Endometrium (tissue), 2 donors: ENCODE measurements at regions not wholly inside any gene's neighbourhood (a gene's known extent, or its start where the extent isn't known, plus 50 kb on each side); places are given as distances from the start of the nearest gene placed in this dataset.
A peak's percentile ranks its signal among the peaks of the same experiment; 100 is the strongest.

ENCODE experiments used
- FAIRE-seq: peaks from 2 replicates; lab custom pipeline; 2012; peaks lifted over from hg19 to GRCh38; lab: Jason Lieb, UNC
- donor health status: control.
- donor health status: control.

DNA sequence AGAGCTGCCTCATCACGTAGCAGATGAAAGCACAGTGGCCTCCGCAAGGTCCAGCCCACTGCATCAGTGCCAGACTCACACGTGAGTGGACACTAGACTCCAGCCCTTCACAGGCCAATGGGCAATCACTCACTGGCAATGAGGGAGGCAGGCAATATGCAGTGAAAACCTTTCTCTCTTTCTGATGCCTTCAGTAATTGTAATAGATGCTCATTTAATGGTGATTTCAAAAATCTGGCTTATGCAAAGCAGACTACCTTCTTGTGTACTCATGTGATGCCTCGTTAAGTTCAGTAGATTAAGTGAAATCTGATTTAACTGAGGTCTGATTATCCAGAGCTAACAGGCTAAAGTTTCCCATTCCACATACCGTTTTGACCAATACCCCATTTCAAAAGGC lies 546.9 kb downstream of the MIAT start:
- no peak for FAIRE-seq

DNA sequence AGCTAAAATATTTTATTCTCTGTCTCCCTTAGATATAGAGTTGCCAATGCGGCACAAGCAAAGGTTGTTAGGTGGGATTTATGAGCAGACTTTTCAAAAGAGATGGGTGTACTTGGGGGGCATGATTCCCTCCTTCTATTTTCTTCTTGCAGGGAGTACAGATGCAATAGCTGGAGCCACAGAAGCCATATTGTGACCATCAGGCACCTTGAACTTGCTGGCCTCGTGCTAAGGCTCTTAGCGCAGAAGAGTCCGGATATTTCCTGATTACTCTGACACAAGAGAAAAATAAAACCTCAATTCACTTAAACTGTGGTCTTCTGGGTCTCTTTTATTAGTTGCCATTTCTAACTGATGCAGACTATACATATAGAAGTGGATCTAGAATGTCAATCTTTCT lies 547.4 kb downstream of the MIAT start:
- no peak for FAIRE-seq

DNA sequence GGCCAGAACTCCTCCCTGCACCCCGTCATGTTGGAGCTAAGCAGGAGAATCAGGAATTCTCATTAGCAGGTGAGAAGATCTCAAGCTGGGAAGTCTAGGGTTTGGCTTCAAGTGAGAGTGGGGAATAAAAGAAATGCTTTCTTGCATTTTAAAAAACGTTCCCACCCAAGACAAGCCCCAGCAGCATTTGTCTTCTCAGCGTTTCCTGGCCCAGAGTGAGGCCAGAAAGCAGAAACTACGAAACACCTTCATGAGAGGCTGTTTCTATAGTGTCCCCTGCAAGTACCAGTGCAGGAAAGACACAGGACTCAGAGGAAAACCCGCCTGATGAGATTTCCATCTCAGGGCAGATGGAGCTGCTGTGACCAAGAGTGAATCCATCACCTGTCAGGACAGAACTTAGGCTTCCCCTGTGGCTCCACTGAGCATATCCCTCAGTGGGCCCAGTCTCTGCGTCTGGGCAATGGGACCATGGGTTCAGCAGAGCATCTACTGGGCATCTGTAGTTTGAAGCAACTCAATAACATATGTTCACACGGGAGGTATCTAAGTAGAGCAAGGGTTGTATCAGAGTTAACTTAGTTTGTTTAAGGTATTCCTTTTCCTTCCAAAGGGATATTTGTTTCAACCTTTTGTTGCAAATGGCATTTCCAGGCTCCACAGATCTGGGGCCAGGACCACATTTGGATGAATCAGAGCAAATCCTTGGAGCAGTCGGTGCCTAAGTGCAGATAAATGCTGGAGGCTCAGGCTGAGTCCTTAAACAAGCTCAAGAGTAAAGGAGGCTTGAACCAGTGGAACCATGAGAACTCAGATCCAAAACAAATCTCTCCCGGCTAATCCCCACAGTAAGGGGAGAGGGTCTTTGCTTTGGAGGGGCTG lies 548.3 kb downstream of the MIAT start:
- FAIRE-seq = no peak

DNA sequence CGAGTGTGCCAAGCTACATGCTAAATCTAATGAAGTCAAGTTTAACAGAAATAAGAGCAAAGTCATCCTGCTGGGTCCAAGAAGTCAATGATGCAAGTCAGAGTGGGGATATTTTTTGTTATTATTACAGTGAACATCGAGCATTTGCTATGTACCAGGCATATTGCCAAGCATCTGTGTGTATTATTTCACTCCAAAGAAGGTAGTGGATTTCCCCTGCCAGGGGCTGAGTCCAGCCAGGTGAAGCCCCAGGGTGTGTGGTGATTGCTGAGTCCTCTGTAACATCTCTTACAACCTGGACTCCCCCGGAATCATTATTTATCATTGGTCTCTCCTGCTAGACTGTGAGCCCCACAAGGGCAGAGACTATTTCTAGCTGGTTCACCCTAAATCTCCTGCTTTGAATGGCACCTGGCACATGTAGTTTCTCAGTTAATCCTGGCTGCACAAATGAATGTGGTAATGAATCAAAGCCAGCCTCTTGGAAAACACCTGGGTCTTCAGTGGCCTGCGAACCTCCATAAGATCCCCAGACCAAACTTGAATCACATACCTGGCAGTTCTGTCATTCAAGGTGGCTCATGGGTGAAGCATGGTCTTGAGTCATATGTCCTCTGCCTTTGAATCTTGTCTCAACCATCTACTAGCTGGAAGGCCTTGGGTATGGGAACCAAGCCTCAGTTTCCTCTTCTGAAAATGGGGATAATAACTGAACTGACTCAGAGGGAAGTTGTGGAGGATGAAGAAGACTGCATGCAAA lies 549.2 kb downstream of the MIAT start:
- no peak for FAIRE-seq

DNA sequence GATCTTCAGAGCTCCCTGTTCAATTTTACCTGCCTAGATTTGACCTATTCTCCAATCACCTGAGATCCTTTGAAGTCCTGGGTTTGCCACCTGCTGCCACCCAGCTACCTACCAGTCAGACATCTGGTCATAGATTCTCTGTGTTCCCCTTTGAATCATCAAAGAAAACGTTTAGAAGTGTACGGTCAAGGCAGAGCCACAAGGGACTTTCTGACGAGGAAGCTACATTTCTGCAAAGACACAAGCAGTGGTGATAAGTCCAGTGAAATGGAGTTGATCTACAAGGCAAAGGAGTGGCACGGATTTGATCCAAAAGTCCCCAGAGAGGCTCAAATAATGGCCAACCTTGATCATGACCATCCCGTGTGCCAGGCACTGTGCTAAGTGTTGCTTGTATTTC lies 549.9 kb downstream of the MIAT start:
- FAIRE-seq = no peak

DNA sequence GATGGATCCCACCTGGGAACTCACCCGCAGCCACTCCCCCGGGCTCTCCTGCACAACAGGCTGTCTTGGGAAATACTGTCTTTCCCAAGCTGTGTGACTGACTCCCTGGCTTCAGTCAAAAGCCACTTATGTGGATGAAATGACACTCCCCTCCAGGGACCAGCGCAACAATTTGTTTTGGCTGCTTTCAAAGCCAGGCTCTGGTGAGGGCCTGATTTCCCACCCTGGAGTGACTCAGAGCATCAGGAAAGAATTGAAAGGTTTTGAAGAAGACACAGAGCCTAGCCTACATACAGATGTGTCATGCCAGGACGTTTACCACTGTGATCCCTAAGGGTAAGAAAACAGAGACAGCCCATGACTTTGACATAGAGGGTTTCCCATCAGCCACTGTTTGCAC lies 550.5 kb downstream of the MIAT start:
- FAIRE-seq = no peak

DNA sequence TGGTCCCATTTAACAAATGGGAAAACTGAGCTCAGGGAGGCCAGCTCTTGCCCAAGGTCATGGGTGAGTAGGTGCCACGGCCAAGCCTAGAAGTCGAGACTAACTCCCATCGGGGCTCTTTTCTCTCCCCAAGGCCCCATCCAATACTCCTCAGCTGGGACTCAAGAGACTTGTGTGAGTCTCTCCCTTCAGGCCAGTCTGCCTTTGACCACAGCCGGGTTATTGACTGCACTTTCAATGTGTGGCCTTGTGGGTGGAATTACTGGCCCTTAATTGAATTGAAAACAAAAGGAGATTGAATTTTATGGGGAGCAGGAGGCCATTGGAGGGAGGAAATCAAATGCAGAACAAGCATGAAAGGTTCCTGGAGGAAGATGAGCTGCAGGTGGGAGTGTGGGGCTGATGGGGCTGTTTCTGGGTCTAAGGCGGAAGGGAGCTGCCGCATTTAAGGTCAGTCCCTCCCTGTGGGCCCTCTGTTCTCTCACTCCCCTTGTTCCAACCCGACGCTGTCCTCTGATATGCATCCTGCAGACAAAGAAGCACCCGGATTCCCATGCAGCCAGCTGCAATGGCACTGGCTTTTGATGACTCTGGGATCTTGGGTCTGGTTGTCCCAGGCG lies 552.8 kb downstream of the MIAT start:
- FAIRE-seq = peak; percentile 83

DNA sequence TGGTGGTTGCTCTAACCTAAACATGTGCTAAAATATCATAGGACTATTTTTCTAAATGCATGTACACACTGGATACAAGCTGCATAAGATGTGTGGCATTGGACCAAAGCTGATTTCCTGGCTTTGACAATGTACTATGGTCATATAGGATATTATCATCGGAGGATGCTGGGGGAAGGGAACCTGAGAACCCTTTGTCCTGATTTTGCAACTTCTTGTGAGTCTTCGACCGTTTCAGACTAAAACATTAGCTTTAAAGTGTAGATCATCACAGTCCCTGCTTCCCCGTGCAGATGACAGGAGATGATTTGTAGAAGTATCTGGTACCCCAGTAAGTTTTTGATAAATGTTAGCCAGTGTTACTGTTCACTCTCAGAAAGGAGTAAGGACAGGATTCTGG lies 554.7 kb downstream of the MIAT start:
- no peak for FAIRE-seq

DNA sequence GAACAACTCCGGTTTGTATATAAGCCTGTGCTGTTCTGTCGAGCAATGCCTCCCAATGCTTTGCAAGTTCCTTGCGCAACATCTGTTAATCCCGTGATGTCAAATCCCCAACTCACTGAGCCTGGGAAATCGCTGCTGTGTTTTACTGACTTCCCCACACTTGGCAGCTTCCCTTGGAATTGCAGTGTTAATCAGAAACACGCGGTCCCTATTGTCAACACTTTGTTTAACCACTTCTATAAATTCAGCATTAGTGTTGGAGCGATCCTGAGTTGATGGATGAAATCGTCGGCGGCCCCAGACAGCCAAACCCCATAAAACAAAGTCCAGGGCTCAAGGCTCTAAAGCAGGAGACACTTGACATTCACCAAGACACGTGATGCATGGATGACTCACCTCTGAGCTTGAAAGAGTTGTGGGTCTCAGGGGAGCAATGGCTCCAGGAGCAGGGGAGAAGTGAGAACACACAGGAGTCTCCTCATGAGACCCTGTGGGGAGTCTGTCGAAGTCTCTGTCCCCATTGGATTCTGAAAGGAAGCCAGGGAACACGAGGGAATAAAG lies 555.3 kb downstream of the MIAT start:
- FAIRE-seq = peak; percentile 96

DNA sequence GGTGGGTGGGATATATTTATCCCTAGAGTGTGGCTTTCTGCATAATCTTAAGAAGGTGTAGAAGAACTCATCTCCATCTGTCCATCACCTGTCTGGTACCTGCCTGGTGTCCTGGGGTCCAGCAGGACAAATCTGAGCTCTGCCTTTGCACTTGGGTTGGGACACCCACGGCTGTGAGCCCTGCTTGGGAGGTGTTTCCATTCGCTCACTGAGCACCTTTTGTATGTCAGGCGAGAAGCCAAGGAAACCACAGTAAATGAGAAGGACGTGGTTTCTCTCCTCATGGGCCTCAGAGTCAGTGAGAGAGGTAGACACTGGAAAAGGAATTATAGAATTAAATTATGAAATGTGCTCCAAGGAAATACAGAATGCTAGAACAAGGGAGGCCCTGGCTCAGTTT lies 555.9 kb downstream of the MIAT start:
- FAIRE-seq = no peak

DNA sequence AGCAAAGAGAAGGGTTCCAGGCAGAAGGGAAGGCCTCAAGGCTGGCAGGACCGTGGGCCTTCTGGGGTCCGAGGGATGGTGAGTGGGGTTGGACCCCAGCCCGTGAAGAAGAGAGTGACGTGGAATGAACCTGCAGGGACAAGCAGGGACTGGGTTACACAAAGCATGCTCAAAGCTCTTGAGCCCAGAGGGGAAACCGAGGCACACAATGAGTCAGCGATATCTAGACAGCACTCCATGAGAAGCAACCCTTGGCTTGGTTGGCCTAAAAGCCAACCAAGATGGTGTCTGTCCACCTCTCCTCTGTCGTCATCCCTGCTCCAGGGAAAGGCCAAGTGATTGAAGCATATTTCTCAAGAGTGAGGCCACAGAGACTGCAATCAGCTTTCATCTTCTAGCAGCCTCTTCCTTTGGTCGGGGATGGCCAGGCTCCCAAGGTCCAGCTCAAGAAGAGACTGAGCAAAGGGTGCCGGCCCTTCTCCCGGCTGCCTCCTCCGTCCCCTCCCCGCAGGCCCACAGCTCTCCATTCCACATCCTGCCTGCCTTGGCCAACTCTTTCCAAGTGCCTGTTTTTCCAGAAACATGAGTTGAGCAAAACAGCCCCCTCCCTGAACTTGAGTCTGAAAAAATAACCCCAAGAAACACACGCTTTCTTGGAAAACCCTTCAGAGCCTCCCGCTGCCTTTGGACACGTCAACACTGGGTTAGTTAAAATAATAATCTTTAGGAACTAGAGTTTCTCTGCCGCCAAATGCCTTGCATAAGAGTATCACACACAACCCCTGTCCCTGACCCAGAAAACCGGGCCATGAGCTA lies 556.6 kb downstream of the MIAT start:
- FAIRE-seq = no peak

DNA sequence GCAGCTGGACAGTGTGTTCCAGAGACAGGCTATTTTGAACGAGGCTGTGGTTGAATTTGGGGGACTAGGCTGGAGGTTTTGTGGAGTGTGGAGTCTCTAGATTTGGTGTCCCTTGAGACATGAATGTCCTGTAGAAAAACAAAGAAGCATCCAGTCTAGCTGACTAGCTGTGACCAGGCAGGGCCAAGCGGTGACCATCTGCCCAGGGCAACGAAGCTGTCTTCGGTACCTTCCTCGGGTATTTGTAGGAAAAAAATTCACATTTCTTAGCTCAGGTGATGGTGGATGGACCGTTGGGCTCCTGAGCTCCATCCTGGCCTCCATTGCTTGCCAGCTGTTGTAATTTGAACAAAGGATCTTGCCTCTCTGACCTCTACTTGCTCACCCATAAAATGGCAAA lies 557.3 kb downstream of the MIAT start:
- FAIRE-seq = no peak

DNA sequence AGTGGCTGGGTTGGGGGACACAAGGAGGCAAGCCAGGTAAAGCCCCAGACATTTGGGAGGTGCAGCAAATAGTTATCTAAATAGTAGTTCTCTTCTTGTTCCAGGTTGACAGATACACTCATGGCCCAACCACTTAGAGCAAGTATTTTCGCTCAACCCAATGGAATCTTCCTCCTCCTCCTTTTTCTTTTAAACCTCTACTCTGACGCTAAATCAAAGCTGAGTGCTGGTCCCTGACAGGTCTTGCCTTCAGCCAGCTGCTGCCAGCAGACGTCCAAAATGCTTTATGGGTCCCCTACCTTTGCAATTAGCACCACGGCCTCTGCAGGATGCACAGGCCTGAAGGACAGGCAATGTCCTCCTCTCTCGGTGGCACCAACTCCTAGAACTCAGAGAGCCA lies 558.5 kb downstream of the MIAT start:
- FAIRE-seq = no peak

DNA sequence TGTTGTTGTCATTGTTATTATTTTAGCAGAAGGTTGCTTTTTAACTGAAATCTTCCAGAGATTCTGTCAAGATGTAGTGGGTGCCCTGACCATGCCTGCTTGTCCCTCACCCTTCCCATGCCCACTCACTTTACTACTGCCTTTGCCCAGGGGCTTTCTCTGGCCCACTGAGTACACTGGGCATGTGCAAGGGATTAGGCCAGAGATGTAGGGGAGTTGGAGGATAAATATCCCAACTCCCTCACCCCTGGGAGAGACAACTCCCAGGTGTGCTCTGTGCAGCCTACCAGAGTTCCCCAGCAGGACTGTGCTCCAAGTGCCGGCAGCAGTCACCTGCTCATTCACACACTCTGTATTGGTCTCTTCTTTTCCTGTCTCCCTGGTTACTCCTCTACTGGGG lies 559.1 kb downstream of the MIAT start:
- FAIRE-seq = no peak

DNA sequence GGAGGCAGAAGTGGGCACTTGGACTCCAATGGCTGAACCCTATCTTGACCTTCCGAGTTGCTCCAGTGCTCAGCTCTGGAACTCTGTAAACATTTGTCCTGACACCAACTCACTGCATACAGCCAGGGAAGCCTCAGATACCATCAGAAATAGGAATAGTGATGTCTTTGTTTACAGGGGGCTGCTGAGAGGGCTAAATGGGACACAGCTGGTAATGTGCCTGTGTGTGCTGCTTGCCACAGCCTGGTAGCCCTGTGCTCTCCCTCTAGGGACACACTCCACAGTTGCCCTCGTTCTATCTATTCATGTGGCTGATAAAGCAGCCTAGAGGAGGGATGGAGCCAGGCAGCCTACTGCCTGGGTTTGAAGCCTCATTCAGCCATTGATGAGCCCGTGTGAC lies 559.8 kb downstream of the MIAT start:
- no peak for FAIRE-seq

DNA sequence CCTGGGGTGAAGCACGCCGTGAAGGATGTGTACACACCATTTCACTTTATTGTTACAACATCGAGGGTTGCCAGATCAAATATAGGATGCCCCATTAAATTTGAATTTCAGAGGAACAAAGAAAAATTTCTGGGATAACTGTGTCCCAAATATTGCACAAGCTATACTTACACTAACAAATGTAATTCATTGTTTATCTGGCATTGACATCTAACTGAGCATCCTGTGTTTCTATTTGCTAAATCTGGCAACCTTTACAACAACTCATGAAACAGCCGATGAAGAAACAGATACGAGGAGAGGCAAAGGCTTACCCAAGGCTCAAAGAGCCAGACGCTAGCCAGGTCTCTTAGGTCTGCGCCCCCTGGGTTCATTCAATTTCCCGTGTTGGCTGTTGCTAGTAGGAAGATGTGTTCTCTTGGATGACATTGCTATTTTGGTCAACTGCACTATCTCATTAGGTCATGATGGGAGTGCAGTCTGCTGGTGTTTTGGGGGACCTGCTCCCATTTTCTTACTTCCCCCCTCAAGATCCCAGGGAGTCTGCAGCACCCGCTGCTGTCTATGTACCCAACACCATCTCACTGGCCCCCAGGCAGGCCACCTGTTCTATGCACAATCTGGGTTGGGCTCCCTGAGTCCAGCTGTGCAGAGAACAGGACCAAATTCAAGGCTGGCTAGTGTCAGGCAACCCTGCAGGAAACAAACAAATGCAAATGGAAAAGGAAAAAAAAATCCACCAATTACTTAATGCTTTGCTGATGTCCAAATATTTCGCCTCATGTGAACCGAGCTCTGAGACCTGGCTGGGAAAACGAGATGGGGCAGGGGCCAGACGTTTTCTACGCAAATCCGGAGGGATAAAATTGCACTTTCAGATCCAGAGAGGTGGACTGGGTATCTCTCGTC lies 560.9 kb downstream of the MIAT start:
- FAIRE-seq = no peak

DNA sequence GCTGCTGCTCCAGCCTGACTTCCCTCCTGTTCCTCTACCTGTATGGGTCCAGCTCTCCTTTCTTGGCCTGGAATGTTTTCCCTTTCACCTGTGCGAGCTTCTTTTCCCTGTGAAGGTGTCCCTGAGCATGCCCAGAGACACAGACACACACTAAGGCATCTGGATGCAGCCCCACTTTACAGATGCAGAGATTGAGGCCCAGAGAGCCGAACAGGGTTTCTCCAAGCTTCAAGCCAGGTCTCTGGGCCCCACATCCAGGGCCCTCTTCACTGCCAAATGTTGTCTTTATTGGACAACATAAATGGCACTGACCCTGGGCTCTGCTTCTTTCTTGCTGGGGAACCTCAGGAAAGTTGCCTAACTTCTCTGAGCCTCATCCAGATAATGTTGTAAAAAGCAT lies 561.6 kb downstream of the MIAT start:
- no peak for FAIRE-seq

DNA sequence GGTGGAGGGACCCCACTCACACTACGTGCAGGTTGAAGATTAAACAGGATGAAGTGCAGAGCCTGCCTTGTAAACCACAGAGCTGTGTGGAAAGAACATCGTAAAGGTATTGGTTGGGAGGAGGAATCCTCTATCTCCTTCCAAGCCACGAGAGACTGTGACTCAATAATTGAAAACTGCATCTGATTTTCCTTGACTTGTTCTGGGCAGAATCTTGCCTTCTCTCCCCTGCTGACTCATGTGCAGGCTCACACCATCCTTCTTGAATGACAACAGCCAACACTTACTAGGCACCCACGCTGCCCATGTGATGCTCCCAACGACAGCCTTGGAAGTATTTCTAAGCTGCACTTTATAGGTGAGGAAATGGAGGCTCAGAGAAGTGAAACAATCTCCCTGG lies 563.0 kb downstream of the MIAT start:
- FAIRE-seq = no peak

DNA sequence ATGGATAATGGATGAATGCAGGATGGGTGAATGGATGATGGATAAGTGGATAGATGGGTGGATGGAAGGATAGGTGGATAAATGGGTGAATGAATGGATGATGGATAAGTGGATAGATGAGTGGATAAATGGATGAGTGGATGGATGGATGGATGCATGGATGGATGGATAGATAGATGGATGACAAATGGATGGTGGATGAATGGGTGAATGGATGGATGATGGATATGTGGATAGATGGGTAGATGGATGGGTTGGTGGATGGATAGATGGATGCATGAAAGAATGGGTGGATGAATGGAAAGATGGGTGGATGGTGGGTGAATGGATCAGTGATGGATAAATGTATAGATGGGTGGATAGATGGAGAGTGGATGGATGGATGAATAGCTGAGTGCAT lies 564.8 kb downstream of the MIAT start:
- no peak for FAIRE-seq

DNA sequence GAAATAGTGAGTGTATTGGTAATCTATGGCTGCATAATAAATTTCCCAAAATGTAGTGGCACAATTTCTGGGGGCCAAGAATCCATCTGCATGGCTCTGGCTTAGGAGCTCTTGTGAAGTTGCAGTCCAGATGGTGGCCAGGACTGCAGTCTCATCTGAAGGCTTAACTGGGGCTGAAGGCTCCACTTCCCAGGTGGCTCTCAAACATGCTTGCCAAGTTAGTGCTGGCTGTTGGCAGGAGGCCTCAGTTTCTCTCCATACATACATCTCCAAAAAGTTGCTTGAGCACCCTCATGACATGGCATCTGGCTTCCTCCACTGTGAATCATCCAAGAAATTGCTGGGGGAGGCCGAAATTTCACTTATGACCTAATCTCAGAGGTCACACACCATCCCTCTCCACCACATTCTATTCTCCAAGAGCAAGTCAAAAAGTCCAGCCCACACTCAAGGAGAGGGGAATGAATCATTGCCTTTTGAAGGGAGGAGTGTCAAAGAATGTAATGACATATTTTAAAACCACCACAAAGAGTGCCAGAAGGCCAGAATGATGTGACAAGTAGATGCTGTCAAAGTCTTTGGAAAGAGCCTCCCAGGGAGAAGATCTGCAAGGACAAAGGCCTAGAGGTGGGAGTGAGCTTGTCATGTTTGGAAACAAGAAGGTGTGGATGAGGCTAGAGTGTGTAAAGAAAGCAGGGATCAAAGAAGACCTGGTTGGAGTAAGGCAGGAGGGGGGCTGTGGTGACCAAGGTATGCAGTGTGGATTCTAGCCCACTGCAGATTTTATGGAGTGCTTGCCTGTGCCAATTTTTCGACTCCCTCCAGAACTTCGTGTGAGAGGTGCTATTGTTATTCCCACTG lies 566.2 kb downstream of the MIAT start:
- FAIRE-seq = no peak
